Cardiac fibroblast (primary cell): ENCODE measurements at regions not wholly inside any gene's neighbourhood (a gene's known extent, or its start where the extent isn't known, plus 50 kb on each side); places are given as distances from the start of the nearest gene placed in this dataset.
"Not testable (repeated sequence)": the region's sequence is repeated elsewhere in the genome, so short reads cannot be mapped to it uniquely, and the experiment has no call there.

Experiments used
- DNase-seq, 2 donors: peaks; one replicate each; pipeline versions ENCODE4 v3.0.0 to v3.0.0-alpha.2; 2010; ENCODE audit warnings: low read depth in 2 of 2
- H3K4me3 ChIP-seq, 2 donors: replicated peaks in 1 of 2; 1 replicate in 1 of 2; 2 replicates in 1 of 2; pipeline ENCODE4 v1.5.1; 2011; ENCODE audit warnings: low read depth in 2 of 2, low read length in 2 of 2, mild to moderate bottlenecking in 2 of 2, moderate library complexity in 1 of 2
- CTCF ChIP-seq: IDR thresholded peaks from one replicate; pipeline ENCODE4 v1.5.1; 2011; ENCODE audit warnings: low read depth, mild to moderate bottlenecking, low read length, inconsistent platforms

DNA sequence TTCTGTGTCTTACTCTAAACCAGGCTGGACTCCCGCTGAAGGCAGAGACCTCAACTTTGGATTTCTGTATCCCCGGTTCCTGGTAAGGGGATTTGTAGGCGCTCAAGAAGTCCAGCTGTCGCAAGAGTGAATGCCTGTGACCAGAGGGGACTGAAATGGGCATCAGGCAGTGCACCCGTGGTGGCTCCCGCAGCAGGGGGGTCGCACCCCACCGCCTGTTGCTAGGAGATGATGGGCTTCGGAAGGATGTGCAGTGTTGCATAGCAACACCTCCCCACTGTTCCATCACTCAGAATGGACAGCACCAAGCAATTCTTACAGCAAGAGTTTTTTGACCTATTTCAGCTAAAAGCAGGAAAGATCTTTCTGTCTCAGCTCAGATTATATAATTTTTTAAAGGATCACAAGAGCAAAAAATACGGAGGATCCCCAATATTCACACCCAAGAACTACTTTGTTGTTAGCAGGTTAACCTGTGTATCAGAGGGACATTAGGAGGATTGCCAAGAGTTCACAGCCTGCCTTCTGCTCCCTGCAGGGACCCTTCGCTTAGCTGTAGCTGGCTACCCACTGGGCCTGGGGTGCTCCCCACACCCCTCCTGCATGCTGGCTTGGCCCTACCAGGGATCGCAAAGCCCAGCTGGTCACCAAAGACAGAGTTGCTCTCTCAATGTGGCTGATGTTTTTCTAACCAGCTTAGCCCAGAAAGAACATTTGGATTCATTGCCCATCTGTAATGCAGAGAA, 63.8 kb downstream of the SOWAHC start:
- TF ChIP-seq CTCF = no peak
- DNase-seq = no peak
- no peak overlapping the region for H3K4me3 ChIP-seq

GRCh38 chr2:109678724-109679201, 64.6 kb downstream of the SOWAHC start:
- DNase-seq, H3K4me3 ChIP-seq: not testable (repeated sequence)

DNA sequence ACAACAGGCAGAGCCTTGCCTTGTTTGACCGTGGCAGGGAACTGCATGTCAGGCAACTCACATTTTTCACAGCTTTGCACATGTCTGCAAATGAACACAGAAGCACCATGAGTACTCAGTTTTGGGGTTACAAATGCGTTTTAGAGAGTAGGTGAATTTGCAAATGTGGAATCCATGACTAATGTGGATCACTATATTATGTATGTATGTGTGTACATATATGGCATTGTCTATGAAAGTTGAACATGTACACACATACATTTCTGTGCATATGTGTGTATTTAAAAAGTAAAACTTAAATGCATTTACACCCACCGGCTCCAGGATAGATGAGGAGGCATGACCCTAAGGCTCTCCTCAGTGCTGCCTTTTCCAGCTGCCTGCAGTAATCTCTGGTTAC, 65.1 kb downstream of the SOWAHC start:
- no peak for DNase-seq
- H3K4me3 ChIP-seq = no peak overlapping the region
- TF ChIP-seq CTCF = no peak

GRCh38 chr2:109679626-109680025, 65.5 kb downstream of the SOWAHC start:
- H3K4me3 ChIP-seq = no peak overlapping the region
- no peak for DNase-seq
- TF ChIP-seq CTCF = no peak

DNA sequence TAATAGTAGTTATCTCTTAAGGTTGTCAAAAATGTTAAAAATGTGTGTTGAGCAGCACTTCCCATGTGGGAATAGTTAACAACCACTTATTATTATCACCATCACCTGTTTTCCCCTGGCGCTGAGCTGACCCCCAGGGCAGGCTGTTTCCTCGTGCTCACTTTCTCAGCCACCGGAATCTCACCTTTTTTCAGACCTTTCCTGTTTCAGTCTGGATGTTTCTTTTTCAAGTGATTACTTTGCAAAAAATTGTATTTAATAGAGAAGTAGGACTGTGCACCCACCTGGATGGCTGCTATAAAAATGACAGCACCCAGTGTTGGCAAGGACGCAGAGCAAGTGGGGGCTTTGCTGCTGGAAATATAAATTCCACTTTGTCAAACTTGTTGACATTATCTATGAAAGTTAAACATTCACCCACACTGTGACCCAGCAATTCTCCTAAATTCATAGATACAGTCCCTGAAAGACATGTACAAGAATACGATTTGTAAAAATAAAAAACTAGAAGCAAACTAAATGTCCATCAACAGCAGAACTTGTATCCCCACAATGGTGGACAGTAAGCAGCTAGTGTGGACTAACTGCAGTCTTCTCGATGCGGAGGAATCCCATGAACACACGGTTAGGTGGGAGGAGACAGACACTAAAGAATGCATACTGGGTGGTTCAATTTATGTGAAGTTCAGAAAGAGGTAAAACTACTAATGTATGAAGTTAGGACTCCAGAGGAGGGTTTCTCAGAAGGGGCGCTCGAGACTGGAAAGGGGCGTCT, 66.5 kb downstream of the SOWAHC start:
- no peak overlapping the region for H3K4me3 ChIP-seq
- DNase-seq = no peak
- TF ChIP-seq CTCF = no peak

DNA sequence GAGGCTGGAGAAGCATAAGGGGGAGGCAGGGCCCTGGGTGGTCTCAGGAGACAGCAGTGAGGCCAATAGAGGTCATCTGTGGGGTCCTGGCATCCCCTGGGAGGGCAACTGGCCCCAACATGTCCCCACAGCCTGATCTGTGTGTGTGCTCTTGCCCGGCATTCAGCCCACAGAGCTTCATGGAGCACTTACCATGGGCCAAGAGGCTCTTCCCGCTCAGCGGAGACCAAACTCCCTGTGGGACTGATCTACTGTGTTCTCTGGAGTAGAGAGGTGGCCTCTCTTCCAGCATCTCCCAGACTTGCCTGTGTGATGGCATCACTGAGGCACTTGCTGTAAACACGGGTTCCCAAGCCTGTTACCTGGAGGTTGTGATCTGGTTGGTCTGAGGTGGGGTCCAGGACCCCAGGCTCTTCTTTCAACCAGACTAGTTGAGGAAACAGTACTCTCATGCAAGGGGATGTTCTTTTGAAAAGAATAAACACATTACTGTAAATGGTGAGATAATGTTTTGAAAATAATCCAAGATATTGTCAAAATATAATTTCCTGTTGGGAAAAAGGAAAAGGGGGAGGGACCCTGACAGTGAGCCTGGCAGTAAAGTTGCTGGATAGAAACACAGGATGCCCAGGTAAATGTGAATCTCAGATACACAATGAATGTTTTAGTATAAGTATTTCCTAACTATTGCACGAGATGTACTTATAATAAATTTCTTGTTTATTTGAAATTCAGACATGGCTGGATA, 67.6 kb downstream of the SOWAHC start:
- no peak for DNase-seq
- H3K4me3 ChIP-seq = no peak overlapping the region
- no peak for TF ChIP-seq CTCF

DNA sequence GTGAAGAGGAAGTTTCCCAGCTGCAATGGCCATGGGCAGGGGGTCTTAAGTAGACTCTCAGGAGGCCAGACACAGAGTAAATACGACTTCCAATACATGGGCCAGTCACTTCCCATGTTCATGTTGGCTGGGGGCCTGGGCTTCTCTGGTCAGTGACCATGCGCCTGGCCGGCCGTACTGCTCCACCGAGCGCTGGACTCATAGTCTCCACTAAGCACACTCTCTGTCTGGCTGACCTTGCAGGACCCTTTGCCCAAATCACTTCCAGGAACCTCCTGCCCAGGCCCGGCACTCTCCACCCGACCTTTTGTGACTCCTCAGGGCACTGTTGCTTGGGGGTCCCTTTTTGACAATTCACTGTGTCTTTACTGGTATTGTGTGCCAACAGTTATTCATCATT, 69.3 kb downstream of the SOWAHC start:
- H3K4me3 ChIP-seq = no peak overlapping the region
- TF ChIP-seq CTCF = no peak
- DNase-seq = no peak
